ENCODE measurements at regions not wholly inside any gene's neighbourhood (a gene's known extent, or its start where the extent isn't known, plus 50 kb on each side); places are given as distances from the start of the nearest gene placed in this dataset.
"Not testable (repeated sequence)": the region's sequence is repeated elsewhere in the genome, so short reads cannot be mapped to it uniquely, and the experiment has no call there.

DNA sequence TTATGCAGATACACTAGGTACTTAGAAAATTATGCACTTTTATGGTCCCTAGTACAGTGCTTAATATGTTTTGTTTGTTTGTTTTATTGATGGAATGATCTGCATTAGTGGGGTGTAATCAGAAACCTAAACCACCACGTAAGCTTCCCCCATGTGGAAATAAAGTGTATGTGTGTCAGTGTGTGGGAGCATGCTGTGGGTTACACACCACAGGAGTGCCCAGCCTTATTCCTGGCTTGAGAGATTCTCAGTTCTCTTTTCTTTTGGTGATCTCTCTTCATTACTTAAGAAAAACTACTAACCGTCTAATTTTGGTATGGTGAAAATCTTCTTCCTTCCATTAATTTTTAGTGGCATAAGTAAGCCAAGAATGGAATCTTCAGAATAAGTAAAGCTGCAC is 398.6 kb downstream of the DCDC2C start:
- TF ChIP-seq, protein P1, sequence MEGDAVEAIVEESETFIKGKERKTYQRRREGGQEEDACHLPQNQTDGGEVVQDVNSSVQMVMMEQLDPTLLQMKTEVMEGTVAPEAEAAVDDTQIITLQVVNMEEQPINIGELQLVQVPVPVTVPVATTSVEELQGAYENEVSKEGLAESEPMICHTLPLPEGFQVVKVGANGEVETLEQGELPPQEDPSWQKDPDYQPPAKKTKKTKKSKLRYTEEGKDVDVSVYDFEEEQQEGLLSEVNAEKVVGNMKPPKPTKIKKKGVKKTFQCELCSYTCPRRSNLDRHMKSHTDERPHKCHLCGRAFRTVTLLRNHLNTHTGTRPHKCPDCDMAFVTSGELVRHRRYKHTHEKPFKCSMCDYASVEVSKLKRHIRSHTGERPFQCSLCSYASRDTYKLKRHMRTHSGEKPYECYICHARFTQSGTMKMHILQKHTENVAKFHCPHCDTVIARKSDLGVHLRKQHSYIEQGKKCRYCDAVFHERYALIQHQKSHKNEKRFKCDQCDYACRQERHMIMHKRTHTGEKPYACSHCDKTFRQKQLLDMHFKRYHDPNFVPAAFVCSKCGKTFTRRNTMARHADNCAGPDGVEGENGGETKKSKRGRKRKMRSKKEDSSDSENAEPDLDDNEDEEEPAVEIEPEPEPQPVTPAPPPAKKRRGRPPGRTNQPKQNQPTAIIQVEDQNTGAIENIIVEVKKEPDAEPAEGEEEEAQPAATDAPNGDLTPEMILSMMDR (IDR thresholded peaks at IDR 0.05; ENCODE audit: control insufficient read depth, extremely low read depth, insufficient read depth), result no peak
- H3K4me3 ChIP-seq (ENCODE audit: low read depth, low read length), result no peak overlapping the region
- no peak for DNase-seq (ENCODE audit: low read depth)

DNA sequence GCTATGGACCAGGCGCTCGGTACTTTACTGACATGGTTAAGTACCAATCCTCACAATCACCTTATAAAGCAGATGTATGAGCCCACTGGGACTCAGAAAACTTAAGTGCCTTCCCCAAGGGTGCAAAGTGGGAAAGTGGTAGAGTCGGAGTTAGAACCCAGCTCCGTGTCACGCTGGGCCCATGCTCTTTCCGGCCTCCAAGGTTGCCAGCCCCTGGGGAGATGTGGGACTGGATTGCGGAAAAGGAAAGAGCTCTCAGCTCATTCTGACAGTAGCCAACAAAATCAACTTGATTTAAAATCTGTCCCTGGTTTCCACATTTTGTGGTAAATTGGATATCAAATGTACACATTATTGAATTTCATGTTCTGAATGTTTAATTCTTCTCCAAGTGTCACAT is 403.8 kb downstream of the DCDC2C start:
- H3K4me3 ChIP-seq (ENCODE audit: low read depth, low read length), result no peak overlapping the region
- no peak for DNase-seq (ENCODE audit: low read depth)
- TF ChIP-seq, protein P1 (IDR thresholded peaks at IDR 0.05; ENCODE audit: control insufficient read depth, extremely low read depth, insufficient read depth), result no peak

DNA sequence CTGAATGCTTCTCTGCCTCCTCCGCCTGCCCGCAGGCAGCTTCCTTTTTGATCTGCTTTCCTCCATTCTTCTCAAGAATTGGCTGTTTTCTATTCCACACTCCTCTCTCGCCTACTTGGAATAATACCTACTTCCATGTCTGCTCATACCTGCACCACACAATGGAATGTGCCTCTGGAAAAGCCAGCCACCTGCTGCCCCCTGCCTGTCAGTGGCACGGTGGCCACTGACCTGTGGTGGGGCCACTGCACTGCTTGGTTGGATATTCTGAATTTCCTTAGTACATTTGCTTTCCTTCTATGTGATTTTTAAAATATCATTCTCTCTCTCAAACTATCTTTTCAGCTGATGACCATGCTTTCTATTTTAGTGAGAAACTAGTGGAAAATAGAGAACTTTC is 406.9 kb downstream of the DCDC2C start:
- DNase-seq (ENCODE audit: low read depth), result no peak
- TF ChIP-seq, protein P1 (IDR thresholded peaks at IDR 0.05; ENCODE audit: control insufficient read depth, extremely low read depth, insufficient read depth), result peak; percentile 29
- no peak overlapping the region for H3K4me3 ChIP-seq (ENCODE audit: low read depth, low read length)

DNA sequence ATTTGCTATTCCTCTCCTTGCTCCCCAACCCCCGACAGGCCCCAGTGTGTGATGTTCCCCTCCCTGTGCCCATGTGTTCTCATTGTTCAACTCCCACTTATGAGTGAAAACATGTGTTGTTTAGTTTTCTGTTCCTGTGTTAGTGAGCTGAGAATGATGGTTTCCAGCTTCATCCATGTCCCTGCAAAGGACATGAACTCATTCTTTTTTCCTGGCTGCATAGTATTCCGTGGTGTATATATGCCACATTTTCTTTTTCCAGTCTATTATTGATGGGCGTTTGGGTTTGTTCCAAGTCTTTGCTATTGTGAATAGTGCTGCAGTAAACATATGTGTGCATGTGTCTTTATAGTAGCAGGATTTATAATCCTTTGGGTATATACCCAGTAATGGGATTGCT is 412.1 kb downstream of the DCDC2C start:
- not testable (repeated sequence) for H3K4me3 ChIP-seq (ENCODE audit: low read depth, low read length); DNase-seq (ENCODE audit: low read depth)

DNA sequence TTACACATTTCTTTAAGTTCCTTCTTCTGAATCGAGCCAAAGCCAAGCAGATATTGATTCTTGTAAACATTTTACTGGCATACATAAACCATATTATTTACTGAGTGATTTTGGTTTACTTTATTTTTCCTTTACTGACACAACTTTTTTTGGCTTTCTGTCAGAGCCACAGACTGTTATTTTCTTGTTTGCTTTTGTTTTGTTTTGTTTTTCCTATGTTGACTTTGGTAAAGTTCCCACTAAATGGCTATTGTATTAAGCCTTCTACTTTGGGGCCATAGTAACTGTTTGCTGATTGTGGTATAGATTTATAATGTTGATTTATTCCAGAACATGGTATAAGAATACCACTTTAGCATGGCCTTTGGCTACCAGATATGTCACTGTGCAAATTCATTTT is 419.4 kb downstream of the DCDC2C start:
- H3K4me3 ChIP-seq (ENCODE audit: low read depth, low read length), result no peak overlapping the region
- DNase-seq (ENCODE audit: low read depth), result peak; percentile 97
- TF ChIP-seq, protein P1 (IDR thresholded peaks at IDR 0.05; ENCODE audit: control insufficient read depth, extremely low read depth, insufficient read depth), result no peak

DNA sequence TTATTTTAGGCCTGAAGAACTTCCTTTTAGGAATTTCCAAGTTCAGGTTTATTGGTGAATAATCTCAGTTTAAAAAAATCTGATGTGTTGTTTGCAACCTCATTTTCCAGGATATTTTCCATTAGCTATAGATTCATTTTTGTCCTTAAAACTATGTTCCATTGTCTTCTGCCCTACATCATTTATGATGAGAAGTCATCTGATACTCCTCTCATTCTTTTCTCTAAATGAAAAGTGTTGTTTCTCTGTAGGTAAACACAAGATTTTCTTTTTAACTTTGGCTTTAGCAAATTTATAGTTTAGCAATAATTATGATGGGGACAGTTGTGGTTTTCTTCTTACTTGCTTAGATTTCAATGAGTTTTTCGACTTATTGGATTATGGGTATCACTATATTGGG is 427.3 kb downstream of the DCDC2C start:
- no peak for DNase-seq (ENCODE audit: low read depth)
- TF ChIP-seq, protein P1 (IDR thresholded peaks at IDR 0.05; ENCODE audit: control insufficient read depth, extremely low read depth, insufficient read depth), result no peak
- H3K4me3 ChIP-seq (ENCODE audit: low read depth, low read length), result no peak overlapping the region

DNA sequence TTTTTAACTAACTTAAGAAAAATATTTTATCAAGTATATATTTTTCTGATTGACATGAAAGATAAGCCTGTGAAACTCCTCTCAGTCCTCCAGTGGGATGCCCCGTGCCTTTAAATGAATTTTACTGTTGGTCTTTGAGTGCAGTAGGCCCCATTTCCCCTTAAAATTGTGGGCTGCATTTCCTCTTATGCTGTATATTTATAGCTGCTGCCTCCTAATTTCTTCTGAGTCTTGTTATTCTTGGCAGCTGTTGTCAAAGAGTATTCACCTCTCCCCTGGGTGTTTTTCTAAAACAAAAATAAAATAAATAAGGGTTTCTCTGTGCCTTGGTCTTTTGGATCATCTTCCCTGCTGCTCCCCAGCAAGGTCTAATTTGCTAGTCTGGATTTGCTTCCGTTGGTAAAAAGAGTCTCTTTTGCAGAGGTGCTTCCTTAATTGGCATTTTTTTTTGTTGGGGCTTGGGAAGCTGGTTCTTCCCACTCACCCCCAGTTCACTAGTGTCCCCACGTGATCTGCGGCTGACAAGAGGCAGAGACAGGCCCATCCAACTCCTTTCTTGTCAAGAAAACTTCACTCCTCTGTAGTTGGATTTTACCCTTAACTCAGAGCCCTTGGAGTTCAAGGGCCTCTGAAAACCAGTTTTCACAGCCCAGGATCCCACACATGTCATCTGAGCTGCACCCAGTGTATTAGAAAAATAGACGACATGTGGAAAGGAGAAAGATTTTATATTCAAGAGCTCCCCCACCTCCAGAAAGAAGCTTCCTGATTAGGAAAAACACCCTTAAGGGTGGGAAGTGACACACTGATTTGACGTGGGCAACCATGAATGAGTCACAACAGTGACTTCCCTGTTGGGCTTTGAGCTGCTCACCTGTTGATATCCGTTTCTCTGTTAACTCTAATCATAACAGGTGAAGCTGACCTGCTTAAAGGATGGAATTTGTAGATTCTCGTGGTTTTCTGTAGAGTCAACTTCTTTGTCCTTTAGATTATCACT is 431.5 kb downstream of the DCDC2C start:
- no peak overlapping the region for H3K4me3 ChIP-seq (ENCODE audit: low read depth, low read length)
- TF ChIP-seq, protein P1 (IDR thresholded peaks at IDR 0.05; ENCODE audit: control insufficient read depth, extremely low read depth, insufficient read depth), result no peak
- DNase-seq (ENCODE audit: low read depth), result no peak
